ENCODE measurements at regions not wholly inside any gene's neighbourhood (a gene's known extent, or its start where the extent isn't known, plus 50 kb on each side); places are given as distances from the start of the nearest gene placed in this dataset.

DNA sequence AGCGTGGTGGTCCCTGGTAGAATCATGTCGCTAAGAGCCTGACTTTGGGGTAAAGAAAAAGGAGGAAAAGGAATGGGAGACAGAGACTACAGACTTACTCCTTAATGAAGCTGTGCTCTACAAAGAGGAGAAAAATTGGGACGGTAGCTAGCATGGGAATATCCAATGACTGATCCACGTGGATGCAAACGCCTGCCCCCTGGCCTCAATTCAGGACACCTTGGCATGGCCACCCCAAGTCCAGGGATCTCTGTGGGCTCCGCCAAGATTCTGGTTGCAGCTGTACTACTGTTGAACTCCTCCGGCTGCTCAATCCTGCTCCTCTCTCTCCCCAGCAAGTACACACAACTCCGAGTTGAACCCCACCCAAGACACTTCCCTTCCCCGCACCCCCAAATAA is 70.5 kb upstream of the DIO3 start:
- no peak for TF ChIP-seq POLR2A (IDR thresholded peaks at IDR 0.05)
- no peak for TF ChIP-seq CTCF (IDR thresholded peaks at IDR 0.05)
- no peak overlapping the region for H3K27ac ChIP-seq
- H3K9me3 ChIP-seq, result no peaks in the 10 kb centered on the region
- no peaks in the 10 kb centered on the region for H3K4me1 ChIP-seq
- no peaks in the 10 kb centered on the region for H3K27me3 ChIP-seq
- H3K4me3 ChIP-seq, result no peak overlapping the region
- DNase-seq, result peak in 2 of 3 donors; percentile 5 to 10
- H3K36me3 ChIP-seq, result no peaks in the 10 kb centered on the region

DNA sequence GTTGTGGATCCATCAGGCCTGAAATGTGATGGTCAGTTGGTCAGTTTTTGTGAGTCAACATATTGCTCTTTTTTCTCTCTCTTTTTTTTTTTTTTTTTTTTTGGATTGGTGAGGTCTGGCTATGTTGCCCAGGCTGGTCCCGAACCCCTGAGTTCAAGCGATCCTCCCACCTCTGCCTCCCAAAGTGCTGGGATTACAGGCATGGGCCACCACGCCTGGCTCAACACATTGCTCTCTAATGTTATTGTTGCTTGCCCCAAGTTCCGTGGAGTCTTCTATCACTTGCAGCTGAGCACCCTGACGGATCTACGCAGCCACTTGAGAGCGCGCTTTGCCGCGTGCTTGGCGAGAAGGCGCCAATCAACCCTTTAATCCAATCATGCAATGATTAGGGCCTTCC is 69.5 kb upstream of the DIO3 start:
- Histone ChIP-seq H3K9me3 (no peaks in the 10 kb centered on the region), H3K4me1 (no peaks in the 10 kb centered on the region), H3K36me3 (no peaks in the 10 kb centered on the region), H3K4me3 (no peak overlapping the region), H3K27me3 (no peaks in the 10 kb centered on the region), H3K27ac (no peak overlapping the region)
- DNase-seq, result peak in 2 of 3 donors; percentile 19 to 37
- no peak for TF ChIP-seq CTCF (IDR thresholded peaks at IDR 0.05)
- no peak for TF ChIP-seq POLR2A (IDR thresholded peaks at IDR 0.05)

- H3K9me3 ChIP-seq, result no peaks in the 10 kb centered on the region
- peak in 2 of 3 donors; percentile 26 to 34 for DNase-seq
- no peak overlapping the region for H3K27ac ChIP-seq
- H3K27me3 ChIP-seq, result no peaks in the 10 kb centered on the region
- no peak overlapping the region for H3K4me3 ChIP-seq
- no peak for TF ChIP-seq CTCF (IDR thresholded peaks at IDR 0.05)
- TF ChIP-seq POLR2A (IDR thresholded peaks at IDR 0.05), result no peak
- H3K36me3 ChIP-seq, result no peaks in the 10 kb centered on the region
- H3K4me1 ChIP-seq, result no peaks in the 10 kb centered on the region
Observed at GRCh38 chr14:101492716-101493115, 68.6 kb upstream of the DIO3 start.

- Histone ChIP-seq H3K27ac (no peak overlapping the region), H3K9me3 (no peaks in the 10 kb centered on the region), H3K4me1 (no peaks in the 10 kb centered on the region), H3K27me3 (no peaks in the 10 kb centered on the region), H3K4me3 (no peak overlapping the region), H3K36me3 (no peaks in the 10 kb centered on the region)
- peak in 1 of 3 donors; percentile 29 for DNase-seq
- TF ChIP-seq POLR2A (IDR thresholded peaks at IDR 0.05), result no peak
- TF ChIP-seq CTCF (IDR thresholded peaks at IDR 0.05), result no peak
Observed at GRCh38 chr14:101494826-101495225, 66.5 kb upstream of the DIO3 start.

DNA sequence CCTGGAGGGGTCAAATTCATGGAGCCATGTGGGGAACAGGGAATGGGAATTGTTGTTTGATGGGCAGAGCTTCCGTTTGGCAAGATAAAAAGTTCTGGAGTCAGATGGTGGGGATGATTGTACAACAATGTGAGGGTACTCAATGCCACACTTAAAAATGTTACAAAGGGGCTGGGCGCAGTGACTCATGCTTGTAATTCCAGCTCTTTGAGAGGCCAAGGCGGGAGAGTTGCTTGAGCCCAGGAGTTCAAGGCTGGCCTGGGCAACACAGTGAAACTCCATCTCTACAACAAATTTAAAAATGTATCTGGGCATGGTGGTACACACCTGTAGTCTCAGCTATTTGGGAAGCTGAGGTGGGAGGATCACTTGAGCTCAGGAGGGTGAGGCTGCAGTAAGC is 66.0 kb upstream of the DIO3 start:
- DNase-seq, result peak in 1 of 3 donors; percentile 29
- TF ChIP-seq POLR2A (IDR thresholded peaks at IDR 0.05) (no peak), CTCF (IDR thresholded peaks at IDR 0.05) (no peak)
- H3K4me1 ChIP-seq, result no peaks in the 10 kb centered on the region
- H3K36me3 ChIP-seq, result no peaks in the 10 kb centered on the region
- no peaks in the 10 kb centered on the region for H3K9me3 ChIP-seq
- no peaks in the 10 kb centered on the region for H3K27me3 ChIP-seq
- no peak overlapping the region for H3K4me3 ChIP-seq
- no peak overlapping the region for H3K27ac ChIP-seq
